Right cardiac atrium (tissue), 5 donors: ENCODE measurements at regions not wholly inside any gene's neighbourhood (a gene's known extent, or its start where the extent isn't known, plus 50 kb on each side); places are given as distances from the start of the nearest gene placed in this dataset.

Experiments used
- ATAC-seq, 2 donors: fragments of 200-7000 bp; cut with Tn5 transposase; one replicate each; pipeline versions ENCODE4 v1.8.0 to v1.9.1; 2020; ENCODE audit warnings: moderate library complexity in 2 of 2, mild to moderate bottlenecking in 1 of 2
- DNase-seq, 3 donors: peaks; one replicate each; pipeline ENCODE4 v3.0.0-alpha.2; 2020
- H3K27ac ChIP-seq: one replicate; pipeline ENCODE4 v1.5.1; 2013; ENCODE audit warnings: mild to moderate bottlenecking, low read length, control low read depth, moderate library complexity
- H3K27me3 ChIP-seq: one replicate; pipeline ENCODE4 v1.6.1; 2013; ENCODE audit not compliant: control insufficient read depth, insufficient read depth
- H3K4me1 ChIP-seq: one replicate; pipeline ENCODE4 v1.6.1; 2013; ENCODE audit warnings: low read length; ENCODE audit not compliant: control insufficient read depth, insufficient read depth
- H3K4me3 ChIP-seq: one replicate; pipeline ENCODE4 v1.5.1; 2013; ENCODE audit warnings: low read length, control low read depth
- H3K9me3 ChIP-seq: one replicate; pipeline ENCODE4 v1.6.1; 2013; ENCODE audit warnings: low read length; ENCODE audit not compliant: control insufficient read depth
- WGBS: extraction: QIAGEN DNeasy Blood & Tissue Kit; methylation state at CpG from one replicate; pipeline ENCODE4 v1.1.7; 2013; 5-methylcytosine and 5-hydroxymethylcytosine counted together
- intact Hi-C, 4 donors: fragments of 100-400 bp; cut with DNase I; formaldehyde crosslinking; loops; one replicate each; pipeline versions ENCODE4 v1.11.0 to v1.14.0; 2022 to 2023
- donor health status: healthy with polysubstance abuse.
- donor health status: DM: no; HTN: yes; CAD: no.
- donor health status: DM: no; HTN: no; CAD: no.
- donor health status: DM: no; HTN: yes; CAD: no; lungs with severe emphysema.
- donor health status: DM: yes; HTN: yes; CAD: no.

DNA sequence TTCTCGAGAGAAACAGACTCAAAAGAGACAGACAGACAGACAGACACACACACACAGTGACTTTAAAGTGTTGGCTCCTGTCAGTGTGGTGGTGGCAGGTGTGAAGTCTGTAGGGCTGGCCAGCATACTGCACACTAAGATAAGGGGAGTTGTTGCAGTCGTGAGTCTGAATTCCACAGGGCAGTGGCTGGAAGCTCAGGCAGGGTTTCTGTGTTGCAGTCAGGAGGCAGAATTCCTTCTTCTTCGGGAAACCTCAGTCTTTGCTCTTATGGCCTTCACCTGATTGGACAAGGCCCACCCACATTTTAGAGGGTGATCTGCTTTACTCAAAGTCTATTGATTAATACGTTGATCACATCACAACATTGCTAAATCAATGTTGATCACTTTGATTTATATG lies 478.4 kb upstream of the HS6ST1 start:
- Histone ChIP-seq H3K27ac (no peak overlapping the region), H3K9me3 (no peaks in the 10 kb centered on the region), H3K27me3 (no peaks in the 10 kb centered on the region), H3K4me1 (peaks cover 3% of the 10 kb centered on the region), H3K4me3 (no peak overlapping the region)
- ATAC-seq: peak; percentile 73 to 83
- DNase-seq: no peak
- intact Hi-C loops: no loop called here
- 59% methylated on average over 4 of the region's 4 CpGs for WGBS

GRCh38 chr2:128797533-128797932 lies 478.9 kb upstream of the HS6ST1 start:
- intact Hi-C loops: no loop called here
- Histone ChIP-seq H3K27me3 (no peaks in the 10 kb centered on the region), H3K9me3 (no peaks in the 10 kb centered on the region), H3K27ac (no peak overlapping the region), H3K4me1 (peaks cover 3% of the 10 kb centered on the region), H3K4me3 (no peak overlapping the region)
- no peak for DNase-seq
- no peak for ATAC-seq
- 94% methylated on average over 7 of the region's 7 CpGs for WGBS

DNA sequence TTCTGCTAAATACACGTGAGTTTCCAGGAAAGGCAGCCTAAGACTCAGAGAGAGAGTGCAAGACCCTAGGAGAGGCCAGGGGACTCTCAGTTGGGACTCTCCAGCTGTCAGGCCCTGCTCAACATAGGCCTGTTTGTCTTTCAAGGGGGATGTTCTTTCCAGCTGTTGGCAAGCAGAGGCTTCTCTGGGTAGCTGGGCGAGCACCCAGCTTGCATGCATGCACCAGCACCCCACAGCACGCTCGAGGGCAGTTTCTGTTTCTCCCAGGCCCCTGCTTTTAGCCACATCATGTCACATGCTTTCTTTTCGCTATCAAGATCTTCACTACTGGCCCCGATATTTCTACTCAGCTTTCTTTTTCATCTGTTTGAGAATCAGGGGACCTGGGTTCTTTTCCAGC lies 479.3 kb upstream of the HS6ST1 start:
- ATAC-seq (no peak), DNase-seq (no peak)
- no peak overlapping the region for H3K4me3 ChIP-seq
- H3K9me3 ChIP-seq: no peaks in the 10 kb centered on the region
- intact Hi-C loops: no loop called here
- WGBS: 80% methylated on average over 6 of the region's 6 CpGs
- no peak overlapping the region for H3K27ac ChIP-seq
- no peaks in the 10 kb centered on the region for H3K27me3 ChIP-seq
- H3K4me1 ChIP-seq: peaks cover 3% of the 10 kb centered on the region

GRCh38 chr2:128798502-128799283 lies 480.0 kb upstream of the HS6ST1 start:
- WGBS: 55% methylated on average over 9 of the region's 9 CpGs
- H3K4me1 ChIP-seq: peaks cover 3% of the 10 kb centered on the region
- no peaks in the 10 kb centered on the region for H3K27me3 ChIP-seq
- no peaks in the 10 kb centered on the region for H3K9me3 ChIP-seq
- intact Hi-C loops: no loop called here
- DNase-seq (no peak), ATAC-seq (peak in 1 of 2 donors; percentile 16)
- no peak overlapping the region for H3K4me3 ChIP-seq
- H3K27ac ChIP-seq: no peak overlapping the region

DNA sequence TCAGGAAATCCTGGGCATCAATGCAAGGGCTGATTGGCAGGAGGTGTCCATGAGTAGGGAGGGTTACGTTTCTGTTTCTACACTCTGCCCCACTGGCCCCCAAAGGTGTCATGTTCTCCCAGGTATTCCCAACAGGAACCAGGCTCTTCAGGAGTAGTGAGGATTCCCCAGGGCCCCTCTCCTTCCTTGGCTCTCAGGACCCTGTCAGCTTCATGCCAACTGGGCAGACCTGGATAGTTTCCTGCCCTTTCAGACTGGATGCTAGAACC lies 480.6 kb upstream of the HS6ST1 start:
- H3K4me1 ChIP-seq: peaks cover 3% of the 10 kb centered on the region
- ATAC-seq: no peak
- WGBS: 74% methylated on average over 1 of the region's 1 CpG
- no peak for DNase-seq
- H3K27me3 ChIP-seq: no peaks in the 10 kb centered on the region
- no peaks in the 10 kb centered on the region for H3K9me3 ChIP-seq
- H3K27ac ChIP-seq: no peak overlapping the region
- no peak overlapping the region for H3K4me3 ChIP-seq
- intact Hi-C loops: no loop called here

DNA sequence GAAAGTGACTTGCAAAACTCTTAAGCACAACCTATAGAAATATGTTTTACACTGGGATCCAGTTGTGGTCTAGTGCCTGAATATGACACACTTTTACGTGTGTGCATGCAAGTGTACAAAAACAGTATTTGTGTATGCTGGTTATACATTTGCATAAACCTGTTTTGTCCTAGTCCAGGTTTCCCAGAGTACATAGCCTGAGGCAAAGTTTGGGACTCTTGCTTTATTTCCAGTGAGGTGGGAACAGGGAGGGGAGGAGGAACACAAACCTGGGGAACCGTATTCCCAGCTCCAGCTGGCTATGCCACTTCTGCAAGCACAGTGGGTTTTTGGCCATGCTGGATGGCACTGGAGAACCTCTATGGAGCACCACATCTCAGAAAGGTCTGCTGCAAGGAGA lies 481.1 kb upstream of the HS6ST1 start:
- Histone ChIP-seq H3K27me3 (no peaks in the 10 kb centered on the region), H3K4me1 (peaks cover 3% of the 10 kb centered on the region), H3K4me3 (no peak overlapping the region), H3K27ac (no peak overlapping the region), H3K9me3 (no peaks in the 10 kb centered on the region)
- ATAC-seq: no peak
- WGBS: 91% methylated on average over 2 of the region's 2 CpGs
- intact Hi-C loops: no loop called here
- no peak for DNase-seq

DNA sequence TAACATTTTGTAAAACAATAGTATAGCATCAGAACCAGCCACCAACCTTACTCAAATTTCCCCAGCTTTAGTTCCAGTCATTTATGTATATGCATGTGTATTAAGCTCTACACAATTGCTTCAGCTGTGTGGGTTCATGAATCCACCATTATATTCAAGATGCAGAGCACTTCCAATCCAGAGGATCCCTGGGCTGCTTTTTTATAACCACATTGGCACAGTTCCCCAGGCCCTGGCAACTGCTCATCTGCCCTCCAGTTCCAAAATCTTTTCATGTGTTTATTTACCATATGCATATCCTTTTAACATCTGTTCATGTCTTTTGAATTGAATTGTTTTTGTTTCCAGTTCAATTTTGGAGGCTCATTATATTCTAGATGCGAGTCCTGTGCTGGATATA lies 482.9 kb upstream of the HS6ST1 start:
- intact Hi-C loops: no loop called here
- no peak overlapping the region for H3K27ac ChIP-seq
- peaks cover 3% of the 10 kb centered on the region for H3K4me1 ChIP-seq
- H3K4me3 ChIP-seq: no peak overlapping the region
- no peak for ATAC-seq
- 89% methylated on average over 1 of the region's 1 CpG for WGBS
- no peaks in the 10 kb centered on the region for H3K27me3 ChIP-seq
- H3K9me3 ChIP-seq: no peaks in the 10 kb centered on the region
- no peak for DNase-seq

DNA sequence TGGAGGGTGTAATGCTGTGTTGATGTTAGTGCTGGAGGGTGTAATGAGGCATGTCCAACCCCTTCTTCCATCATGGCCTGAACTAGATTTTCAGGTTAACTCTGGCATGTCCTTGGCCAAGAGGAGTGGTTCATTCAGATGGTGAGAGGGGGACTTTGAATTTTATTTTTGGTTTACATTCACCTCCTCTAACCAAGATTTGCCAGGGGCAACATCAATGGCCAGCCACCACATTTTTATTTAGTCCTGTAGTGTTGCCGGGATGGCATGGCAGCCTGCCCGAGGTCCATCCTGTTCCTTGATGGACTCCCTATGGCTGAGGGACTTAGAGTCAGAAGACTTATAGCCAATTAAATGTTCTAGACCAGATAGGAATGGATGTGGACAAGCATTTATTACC lies 484.6 kb upstream of the HS6ST1 start:
- no peaks in the 10 kb centered on the region for H3K27me3 ChIP-seq
- 93% methylated on average over 2 of the region's 2 CpGs for WGBS
- ATAC-seq: no peak
- no peak for DNase-seq
- intact Hi-C loops: no loop called here
- H3K4me3 ChIP-seq: no peak overlapping the region
- no peak overlapping the region for H3K27ac ChIP-seq
- no peaks in the 10 kb centered on the region for H3K9me3 ChIP-seq
- no peaks in the 10 kb centered on the region for H3K4me1 ChIP-seq

DNA sequence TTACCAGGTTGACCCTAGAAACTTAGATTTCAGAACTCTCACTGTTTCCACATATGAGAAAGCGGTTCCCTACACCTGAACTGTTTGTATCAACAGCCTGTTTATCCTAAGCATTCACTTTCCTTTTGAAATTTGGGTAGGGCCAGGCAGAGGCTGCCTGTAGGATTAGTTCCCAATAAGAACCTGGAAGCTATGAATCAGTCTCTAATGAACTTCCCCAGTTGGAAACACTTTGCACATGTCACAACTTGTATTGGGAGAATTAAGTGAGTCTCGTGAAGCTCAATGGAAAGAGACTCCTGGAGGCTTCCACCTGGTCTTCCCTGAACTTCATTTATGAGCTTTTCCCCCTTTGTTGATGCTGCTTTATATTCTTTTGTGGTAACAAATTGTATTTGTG lies 486.6 kb upstream of the HS6ST1 start:
- H3K9me3 ChIP-seq: no peaks in the 10 kb centered on the region
- no peaks in the 10 kb centered on the region for H3K27me3 ChIP-seq
- no peak overlapping the region for H3K4me3 ChIP-seq
- WGBS: 70% methylated on average over 2 of the region's 2 CpGs
- no peak overlapping the region for H3K27ac ChIP-seq
- DNase-seq (no peak), ATAC-seq (no peak)
- intact Hi-C loops: no loop called here
- H3K4me1 ChIP-seq: peaks cover 3% of the 10 kb centered on the region

DNA sequence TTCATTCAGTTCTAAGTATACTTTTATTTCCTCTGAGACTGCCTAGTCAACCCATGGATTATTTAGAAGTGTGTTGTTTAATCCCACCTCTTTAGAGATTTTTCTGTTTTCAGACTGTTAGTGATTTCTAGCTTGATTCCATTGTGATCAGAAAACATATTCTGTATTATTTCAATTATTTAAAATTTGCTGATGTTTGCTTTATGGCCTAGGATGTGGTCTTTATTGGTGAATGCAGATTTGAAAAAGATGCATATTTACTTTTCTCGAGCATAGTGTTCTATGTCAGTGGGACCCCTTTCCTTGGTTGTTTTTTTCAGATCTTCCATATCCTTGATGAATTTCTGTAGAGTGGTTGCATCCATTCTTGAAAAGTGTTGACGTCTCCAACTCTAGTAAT lies 487.2 kb upstream of the HS6ST1 start:
- Histone ChIP-seq H3K4me3 (no peak overlapping the region), H3K9me3 (no peaks in the 10 kb centered on the region), H3K4me1 (peaks cover 3% of the 10 kb centered on the region), H3K27me3 (no peaks in the 10 kb centered on the region), H3K27ac (no peak overlapping the region)
- WGBS: 90% methylated on average over 2 of the region's 2 CpGs
- intact Hi-C loops: no loop called here
- no peak for ATAC-seq
- DNase-seq: no peak

DNA sequence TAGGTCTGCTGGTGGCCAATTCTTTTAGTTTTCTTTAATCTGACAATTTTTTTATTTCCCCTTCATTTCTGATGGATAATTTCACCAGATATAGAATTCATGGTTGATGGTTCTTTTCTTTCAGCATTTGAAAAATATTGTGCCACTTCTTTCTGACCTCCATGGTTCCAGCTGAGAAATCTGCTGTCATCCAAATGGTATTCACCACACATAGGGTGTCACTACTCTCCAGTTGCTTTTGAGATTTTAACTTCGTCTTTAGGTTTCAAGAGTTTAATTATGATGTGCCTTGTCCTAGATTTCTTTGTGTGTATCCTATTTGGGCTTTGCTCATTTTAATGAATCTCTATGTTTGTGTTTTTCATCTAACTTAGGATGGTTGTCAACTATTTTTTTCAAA lies 488.6 kb upstream of the HS6ST1 start:
- H3K27ac ChIP-seq: no peak overlapping the region
- no peak for ATAC-seq
- no peak overlapping the region for H3K4me3 ChIP-seq
- H3K4me1 ChIP-seq: peaks cover 3% of the 10 kb centered on the region
- WGBS: 98% methylated on average over 1 of the region's 1 CpG
- DNase-seq: no peak
- intact Hi-C loops: no loop called here
- no peaks in the 10 kb centered on the region for H3K27me3 ChIP-seq
- no peaks in the 10 kb centered on the region for H3K9me3 ChIP-seq
